GM19023 (cell line): ENCODE measurements at regions not wholly inside any gene's neighbourhood (a gene's known extent, or its start where the extent isn't known, plus 50 kb on each side); places are given as distances from the start of the nearest gene placed in this dataset.

Experiments used
- ATAC-seq: cut with Tn5 transposase; IDR thresholded peaks from one replicate; pipeline ENCODE4 v1.9.1; 2021; ENCODE audit warnings: mild to moderate bottlenecking, moderate library complexity; ENCODE audit not compliant: unreplicated experiment

DNA sequence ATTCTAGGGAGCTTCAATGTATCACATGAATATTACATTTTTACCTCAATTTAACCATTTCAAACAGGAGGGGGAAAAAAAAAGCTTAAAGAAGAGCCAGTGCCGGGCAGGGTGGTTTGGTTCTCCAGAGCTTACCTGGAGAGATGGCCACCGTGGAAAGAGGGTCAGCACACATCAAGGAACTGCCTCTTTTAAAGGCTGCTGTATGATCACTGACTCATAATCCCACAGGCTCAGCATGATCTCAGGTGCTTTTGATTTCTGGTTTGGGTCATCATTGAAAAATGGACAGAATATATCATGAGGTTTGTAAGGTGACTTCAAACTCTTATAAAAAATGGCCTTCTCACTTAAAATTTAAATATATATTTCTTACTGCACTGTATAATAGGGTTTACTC is 67.5 kb upstream of the MDFIC start:
- ATAC-seq: no peak

GRCh38 chr7:114856625-114857024 is 65.3 kb upstream of the MDFIC start:
- no peak for ATAC-seq

GRCh38 chr7:114857605-114858004 is 64.3 kb upstream of the MDFIC start:
- ATAC-seq: no peak

DNA sequence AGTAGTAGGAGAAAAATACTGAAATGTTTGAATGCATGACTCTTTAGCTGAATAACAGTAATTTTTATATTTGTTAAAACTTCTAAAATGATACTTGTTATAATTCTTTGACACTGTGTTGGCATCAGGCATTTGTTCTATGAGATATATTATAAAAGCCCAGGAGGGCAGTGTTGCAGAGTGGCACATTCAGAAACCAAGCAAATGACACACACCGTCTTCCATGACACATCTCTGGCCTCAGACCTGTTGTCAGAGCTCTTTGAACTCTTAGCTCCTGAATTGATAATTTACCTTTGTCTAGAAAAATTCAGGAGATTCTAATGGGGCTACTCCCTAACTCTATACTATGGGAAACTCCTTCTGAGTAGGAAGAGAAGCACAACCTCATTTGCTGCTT is 62.4 kb upstream of the MDFIC start:
- no peak for ATAC-seq

GRCh38 chr7:114860206-114860605 is 61.7 kb upstream of the MDFIC start:
- no peak for ATAC-seq

DNA sequence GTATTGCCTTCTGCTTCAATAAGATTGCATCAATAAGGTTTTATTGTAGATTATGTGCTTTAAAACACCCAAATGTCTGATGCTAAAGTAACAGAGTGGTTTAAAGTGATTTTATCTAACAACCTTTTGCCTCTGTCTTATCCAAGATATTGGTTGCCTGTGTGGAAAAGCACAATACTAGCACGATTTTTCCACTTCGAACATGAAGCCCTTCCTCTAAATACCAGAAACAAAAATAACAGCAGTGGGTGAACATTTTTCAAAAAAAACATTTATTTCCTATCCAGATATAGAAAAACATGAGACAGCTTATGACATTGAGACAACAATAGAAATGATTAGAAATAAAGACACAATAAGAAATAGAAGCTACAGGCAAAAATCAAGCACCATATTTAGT is 59.5 kb upstream of the MDFIC start:
- ATAC-seq: no peak

DNA sequence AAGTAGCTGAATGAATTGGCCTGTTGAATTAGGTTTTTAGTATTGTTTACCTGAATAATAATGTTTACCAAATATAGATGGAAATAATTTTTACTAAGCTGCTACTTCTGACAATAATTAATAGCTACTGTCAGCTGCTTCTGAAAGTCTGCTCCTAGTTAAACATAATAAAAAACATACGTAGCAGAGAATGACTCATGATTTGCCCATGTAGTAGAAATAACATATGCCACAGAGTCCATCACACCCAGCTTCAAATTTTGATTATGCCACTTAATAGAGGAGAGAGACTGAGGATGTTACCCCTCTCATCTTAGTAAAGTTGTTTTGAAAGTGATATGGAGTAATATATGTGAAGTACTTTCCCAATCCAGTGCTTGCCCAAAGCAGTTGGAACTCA is 57.6 kb upstream of the MDFIC start:
- ATAC-seq: no peak

GRCh38 chr7:114865564-114865963 is 56.3 kb upstream of the MDFIC start:
- ATAC-seq: peak; percentile 97
